Erythroblast (primary cell): ENCODE measurements at regions not wholly inside any gene's neighbourhood (a gene's known extent, or its start where the extent isn't known, plus 50 kb on each side); places are given as distances from the start of the nearest gene placed in this dataset.

Experiments
- GATA1 ChIP-seq: IDR thresholded peaks from 2 replicates; pipeline ENCODE4 v1.6.1; 2011; ENCODE audit warnings: low read depth, mild to moderate bottlenecking, control low read depth, low read length, moderate library complexity
- POLR2A ChIP-seq: IDR thresholded peaks from 2 replicates; pipeline ENCODE4 v1.6.1; 2011; ENCODE audit warnings: mild to moderate bottlenecking, low read length

GRCh38 chr3:5822843-5823242 is 635.3 kb downstream of the EDEM1 start:
- TF ChIP-seq POLR2A: no peak
- no peak for TF ChIP-seq GATA1
